ENCODE measurements at regions not wholly inside any gene's neighbourhood (a gene's known extent, or its start where the extent isn't known, plus 50 kb on each side); places are given as distances from the start of the nearest gene placed in this dataset.

- TF ChIP-seq POLR2A (IDR thresholded peaks at IDR 0.05; ENCODE audit: low read depth, low read length): no peak
- TF ChIP-seq POLR2AphosphoS5 (IDR thresholded peaks at IDR 0.05; ENCODE audit: low read depth, low read length): no peak
- no peak for TF ChIP-seq TAF1 (IDR thresholded peaks at IDR 0.05; ENCODE audit: low read depth, low read length)
- TF ChIP-seq PAX5 (IDR thresholded peaks at IDR 0.05; ENCODE audit: insufficient read depth, low read length, severe bottlenecking): no peak
- TF ChIP-seq POU2F2 (IDR thresholded peaks at IDR 0.05; ENCODE audit: low read depth, low read length): no peak
- TF ChIP-seq SPI1 (IDR thresholded peaks at IDR 0.05; ENCODE audit: low read depth, low read length): no peak
Measured at GRCh38 chr7:140229591-140230515, 53.1 kb upstream of the KDM7A start.
